ENCODE measurements at regions not wholly inside any gene's neighbourhood (a gene's known extent, or its start where the extent isn't known, plus 50 kb on each side); places are given as distances from the start of the nearest gene placed in this dataset.

- TF ChIP-seq CREB1 (IDR thresholded peaks at IDR 0.05; ENCODE audit: low read depth) (no peak), YY1 (IDR thresholded peaks at IDR 0.05; ENCODE audit: low read depth) (no peak), EGR1 (IDR thresholded peaks at IDR 0.05) (no peak), RAD21 (IDR thresholded peaks at IDR 0.05; ENCODE audit: low read depth) (no peak), REST (IDR thresholded peaks at IDR 0.05; ENCODE audit: low read depth) (no peak), EP300 (IDR thresholded peaks at IDR 0.05; ENCODE audit: borderline replicate concordance) (no peak), NFIC (IDR thresholded peaks at IDR 0.05) (no peak), TAF1 (IDR thresholded peaks at IDR 0.05; ENCODE audit: low read depth) (no peak)
Measured at GRCh38 chr4:156439576-156440200, 486.0 kb upstream of the CTSO start.

Data from Ishikawa (cell line).